Stomach (tissue), 8 donors: ENCODE measurements at regions not wholly inside any gene's neighbourhood (a gene's known extent, or its start where the extent isn't known, plus 50 kb on each side); places are given as distances from the start of the nearest gene placed in this dataset.

Experiments
- DNase-seq, 2 donors: peaks; one replicate each; pipeline versions ENCODE4 v3.0.0 to v3.0.0-alpha.2; 2013 to 2019
- H3K27ac ChIP-seq, 5 donors: fragments of 200-600 bp in 4 of 5; sonication (generic) in 4 of 5; one replicate each; pipeline ENCODE4 v1.5.1; 2013 to 2019; ENCODE audit warnings: mild to moderate bottlenecking in 1 of 5, moderate library complexity in 1 of 5
- H3K27me3 ChIP-seq, 3 donors: fragments of 200-600 bp; sonication (generic); one replicate each; pipeline ENCODE4 v1.5.1; 2017 to 2019; ENCODE audit warnings: mixed run types in 1 of 3
- H3K36me3 ChIP-seq, 4 donors: fragments of 200-600 bp; sonication (generic); 1 replicate in 3 of 4; 2 replicates in 1 of 4; pipeline ENCODE4 v1.5.1; 2016 to 2019
- H3K4me1 ChIP-seq, 4 donors: fragments of 200-600 bp; sonication (generic); one replicate each; pipeline ENCODE4 v1.5.1; 2016 to 2019
- H3K4me3 ChIP-seq, 4 donors: fragments of 200-600 bp; sonication (generic) in 3 of 4; one replicate each; pipeline ENCODE4 v1.5.1; 2016 to 2019; ENCODE audit warnings: mild to moderate bottlenecking in 1 of 4
- H3K9me3 ChIP-seq, 4 donors: fragments of 200-600 bp; sonication (generic); one replicate each; pipeline ENCODE4 v1.5.1; 2016 to 2019
- EP300 ChIP-seq: sonication (generic); formaldehyde crosslinking; IDR thresholded peaks from one replicate; pipeline ENCODE4 v1.6.1; 2017; ENCODE audit warnings: antibody characterized with exemption
- POLR2A ChIP-seq, 4 donors: fragments of 450-650 bp; IDR thresholded peaks; one replicate each; pipeline ENCODE4 v1.6.1; 2016; ENCODE audit warnings: antibody characterized with exemption in 4 of 4, control low read depth in 2 of 4, mild to moderate bottlenecking in 1 of 4, moderate library complexity in 1 of 4
- POLR2AphosphoS5 ChIP-seq, 3 donors: sonication (generic); formaldehyde crosslinking; IDR thresholded peaks; one replicate each; pipeline ENCODE4 v1.6.1; 2016; ENCODE audit warnings: antibody characterized with exemption in 3 of 3
- WGBS, 5 donors: extraction: QIAGEN DNeasy Blood & Tissue Kit in 3 of 5; methylation state at CpG; one replicate each; pipeline versions ENCODE4 v1.1.5 to v1.1.7; 2013 to 2018; 5-methylcytosine and 5-hydroxymethylcytosine counted together
- intact Hi-C: fragments of 100-400 bp; cut with DNase I; formaldehyde crosslinking; loops from one replicate; pipeline ENCODE4 v1.15.1; 2023; ENCODE audit warnings: low total_unique reads
- TF ChIP-seq, protein P1 (sequence below), 7 experiments: fragments of 450-650 bp in 4 of 7; fragments of 200-600 bp in 3 of 7; sonication (generic) in 3 of 7; IDR thresholded peaks; one replicate each; pipeline ENCODE4 v1.5.1; 2016 to 2019; ENCODE audit warnings: antibody characterized with exemption in 7 of 7, control low read depth in 2 of 7, mild to moderate bottlenecking in 1 of 7
- donor health status: healthy with polysubstance abuse.
- donor health status: Bipolar disorder and iron deficiency.
- donor health status: healthy.

DNA sequence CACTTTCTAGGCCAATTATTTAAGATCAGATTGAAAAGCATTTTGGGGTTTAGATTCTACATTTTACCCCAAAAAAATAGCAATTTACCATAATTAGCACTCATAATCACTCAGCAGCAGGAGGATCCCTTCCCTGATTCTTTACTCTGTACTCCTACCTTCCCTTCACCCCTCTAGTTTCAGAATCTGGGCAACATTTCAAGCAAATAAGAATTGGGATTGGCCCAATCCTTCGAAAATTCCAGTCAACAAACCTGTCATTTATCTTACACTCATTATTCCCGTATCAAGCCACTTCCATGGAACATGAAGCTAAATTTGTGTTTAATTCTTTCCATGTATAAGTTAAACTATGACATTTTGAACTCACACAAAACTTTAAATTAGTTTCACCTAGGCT lies 349.1 kb upstream of the USP15 start:
- H3K9me3 ChIP-seq = no peaks in the 10 kb centered on the region
- DNase-seq = no peak
- 14 to 34% (median 23%) methylated on average over 2 of the region's 2 CpGs for WGBS, 5 donors
- TF ChIP-seq POLR2AphosphoS5 (IDR thresholded peaks at IDR 0.05) (no peak), POLR2A (IDR thresholded peaks at IDR 0.05) (no peak), EP300 (no peak)
- TF ChIP-seq, protein P1, sequence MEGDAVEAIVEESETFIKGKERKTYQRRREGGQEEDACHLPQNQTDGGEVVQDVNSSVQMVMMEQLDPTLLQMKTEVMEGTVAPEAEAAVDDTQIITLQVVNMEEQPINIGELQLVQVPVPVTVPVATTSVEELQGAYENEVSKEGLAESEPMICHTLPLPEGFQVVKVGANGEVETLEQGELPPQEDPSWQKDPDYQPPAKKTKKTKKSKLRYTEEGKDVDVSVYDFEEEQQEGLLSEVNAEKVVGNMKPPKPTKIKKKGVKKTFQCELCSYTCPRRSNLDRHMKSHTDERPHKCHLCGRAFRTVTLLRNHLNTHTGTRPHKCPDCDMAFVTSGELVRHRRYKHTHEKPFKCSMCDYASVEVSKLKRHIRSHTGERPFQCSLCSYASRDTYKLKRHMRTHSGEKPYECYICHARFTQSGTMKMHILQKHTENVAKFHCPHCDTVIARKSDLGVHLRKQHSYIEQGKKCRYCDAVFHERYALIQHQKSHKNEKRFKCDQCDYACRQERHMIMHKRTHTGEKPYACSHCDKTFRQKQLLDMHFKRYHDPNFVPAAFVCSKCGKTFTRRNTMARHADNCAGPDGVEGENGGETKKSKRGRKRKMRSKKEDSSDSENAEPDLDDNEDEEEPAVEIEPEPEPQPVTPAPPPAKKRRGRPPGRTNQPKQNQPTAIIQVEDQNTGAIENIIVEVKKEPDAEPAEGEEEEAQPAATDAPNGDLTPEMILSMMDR (IDR thresholded peaks at IDR 0.05) = no peak
- no peaks in the 10 kb centered on the region for H3K4me1 ChIP-seq
- no peaks in the 10 kb centered on the region for H3K27me3 ChIP-seq
- no peaks in the 10 kb centered on the region for H3K36me3 ChIP-seq
- H3K27ac ChIP-seq = no peak overlapping the region
- no peak overlapping the region for H3K4me3 ChIP-seq
- intact Hi-C loops = no loop called here

DNA sequence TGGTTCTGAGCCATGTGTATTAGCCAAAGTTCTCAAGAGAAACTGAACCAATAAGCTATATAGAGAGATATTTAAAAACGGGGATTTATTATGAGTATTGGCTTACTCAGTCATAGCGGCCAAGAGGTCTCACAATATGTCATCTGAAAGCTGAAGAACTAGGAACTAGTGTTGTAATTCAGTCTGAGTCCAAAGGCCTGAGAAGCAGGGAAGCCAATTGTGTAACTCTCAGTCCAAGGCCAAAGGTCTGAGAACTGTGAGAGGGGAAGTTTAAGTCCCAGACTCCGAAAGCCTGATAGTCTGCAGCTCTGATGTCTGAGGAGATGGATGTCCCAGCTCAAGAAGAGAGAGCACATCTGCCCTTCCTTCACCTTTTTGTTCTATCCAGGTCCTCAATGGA lies 344.8 kb upstream of the USP15 start:
- intact Hi-C loops = no loop called here
- no peak overlapping the region for H3K4me3 ChIP-seq
- H3K4me1 ChIP-seq = no peaks in the 10 kb centered on the region
- DNase-seq = no peak
- H3K36me3 ChIP-seq = no peaks in the 10 kb centered on the region
- WGBS, 5 donors = 75 to 93% (median 87%) methylated on average over 3 of the region's 3 CpGs
- H3K9me3 ChIP-seq = no peaks in the 10 kb centered on the region
- no peaks in the 10 kb centered on the region for H3K27me3 ChIP-seq
- TF ChIP-seq POLR2AphosphoS5 (IDR thresholded peaks at IDR 0.05) (no peak), EP300 (no peak), POLR2A (IDR thresholded peaks at IDR 0.05) (no peak)
- TF ChIP-seq, protein P1 (IDR thresholded peaks at IDR 0.05) = no peak
- H3K27ac ChIP-seq = no peak overlapping the region

DNA sequence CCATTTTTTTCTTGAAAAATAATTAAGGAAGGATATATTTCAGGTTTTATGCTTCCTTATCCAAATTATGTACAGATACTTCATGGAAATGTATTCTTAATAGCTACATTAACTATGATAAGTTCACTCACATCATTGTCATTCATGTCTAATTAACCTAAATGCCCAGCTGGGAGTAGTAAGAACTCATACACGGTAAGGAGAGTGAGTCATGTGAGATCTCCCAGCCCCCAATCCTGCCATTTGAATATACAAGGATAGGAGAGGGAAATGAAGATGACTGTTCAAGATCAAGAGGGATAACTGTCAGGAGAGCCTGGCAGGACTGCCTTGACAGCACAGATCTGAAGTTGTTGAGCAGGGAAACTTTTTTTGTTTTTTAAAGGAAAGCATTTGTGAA lies 343.4 kb upstream of the USP15 start:
- Histone ChIP-seq H3K9me3 (no peaks in the 10 kb centered on the region), H3K4me3 (no peak overlapping the region), H3K4me1 (no peaks in the 10 kb centered on the region), H3K36me3 (no peaks in the 10 kb centered on the region), H3K27me3 (no peaks in the 10 kb centered on the region), H3K27ac (no peak overlapping the region)
- TF ChIP-seq EP300 (no peak), POLR2A (IDR thresholded peaks at IDR 0.05) (no peak), POLR2AphosphoS5 (IDR thresholded peaks at IDR 0.05) (no peak)
- TF ChIP-seq, protein P1 (IDR thresholded peaks at IDR 0.05) = no peak
- intact Hi-C loops = no loop called here
- DNase-seq = no peak
- WGBS, 5 donors = 21 to 36% (median 30%) methylated on average over 1 of the region's 1 CpG

DNA sequence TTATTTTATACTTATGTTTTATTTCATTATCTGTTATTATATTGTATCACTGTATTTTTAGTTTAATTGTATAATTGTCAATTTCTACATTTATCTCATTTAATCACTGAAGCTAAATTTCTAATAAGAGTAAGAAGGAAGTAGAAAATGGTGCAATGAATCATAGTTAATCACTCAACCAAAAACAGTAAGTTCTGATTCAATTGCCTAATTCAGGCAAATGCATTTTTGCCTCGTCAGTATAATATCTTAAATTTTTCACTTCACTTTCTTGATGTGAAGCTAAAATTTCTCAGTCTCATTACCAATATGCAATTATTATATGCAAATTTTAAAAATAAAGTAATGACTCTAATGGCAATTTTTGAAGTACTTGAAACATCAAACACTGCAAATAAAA lies 340.5 kb upstream of the USP15 start:
- intact Hi-C loops = no loop called here
- no peak overlapping the region for H3K27ac ChIP-seq
- no peak for DNase-seq
- no peaks in the 10 kb centered on the region for H3K4me1 ChIP-seq
- H3K9me3 ChIP-seq = no peaks in the 10 kb centered on the region
- 83 to 96% (median 88%) methylated on average over 1 of the region's 1 CpG for WGBS, 5 donors
- no peak for TF ChIP-seq POLR2AphosphoS5 (IDR thresholded peaks at IDR 0.05)
- no peak for TF ChIP-seq POLR2A (IDR thresholded peaks at IDR 0.05)
- no peak for TF ChIP-seq EP300
- TF ChIP-seq, protein P1 (IDR thresholded peaks at IDR 0.05) = no peak
- H3K27me3 ChIP-seq = no peaks in the 10 kb centered on the region
- no peaks in the 10 kb centered on the region for H3K36me3 ChIP-seq
- no peak overlapping the region for H3K4me3 ChIP-seq

DNA sequence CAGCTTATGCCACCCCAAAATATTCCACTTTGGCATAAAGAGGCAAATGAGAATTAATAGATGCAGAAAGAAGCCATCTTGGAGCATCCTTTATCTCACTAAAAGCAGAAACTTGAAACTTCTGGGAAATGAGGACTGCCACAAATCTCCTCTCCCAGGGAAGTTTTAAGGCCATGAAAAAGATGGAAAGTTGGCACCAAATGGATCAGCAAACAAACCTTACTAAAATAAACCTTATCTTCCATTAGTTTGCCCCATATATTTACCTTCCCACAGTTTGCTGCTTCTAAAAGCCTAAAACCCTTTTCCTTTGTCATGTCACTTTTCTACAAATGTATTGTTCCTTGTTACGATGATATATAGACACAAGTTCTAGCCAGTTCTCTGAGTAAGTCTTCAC lies 340.0 kb upstream of the USP15 start:
- no peak for DNase-seq
- 23 to 75% (median 58%) methylated on average over 1 of the region's 1 CpG for WGBS, 5 donors
- Histone ChIP-seq H3K36me3 (no peaks in the 10 kb centered on the region), H3K27me3 (no peaks in the 10 kb centered on the region), H3K4me1 (no peaks in the 10 kb centered on the region), H3K4me3 (no peak overlapping the region), H3K9me3 (no peaks in the 10 kb centered on the region), H3K27ac (no peak overlapping the region)
- TF ChIP-seq EP300 (no peak), POLR2AphosphoS5 (IDR thresholded peaks at IDR 0.05) (no peak), POLR2A (IDR thresholded peaks at IDR 0.05) (no peak)
- TF ChIP-seq, protein P1 (IDR thresholded peaks at IDR 0.05) = no peak
- intact Hi-C loops = no loop called here
